ENCODE measurements at regions not wholly inside any gene's neighbourhood (a gene's known extent, or its start where the extent isn't known, plus 50 kb on each side); places are given as distances from the start of the nearest gene placed in this dataset.

GRCh38 chr5:5886812-5887486 is 464.5 kb downstream of the ICE1 start:
- no peak overlapping the region for H3K4me3 Mint-ChIP-seq
- peaks cover 30% of the 10 kb centered on the region for H3K27me3 Mint-ChIP-seq
- TF ChIP-seq CTCF (conservative IDR thresholded peaks at IDR 0.05), result peak; percentile 74
- DNase-seq (ENCODE audit: extremely low spot score, unreplicated experiment), result no peak
- H3K27ac Mint-ChIP-seq, result no peak overlapping the region
- no peaks in the 10 kb centered on the region for H3K36me3 Mint-ChIP-seq
- H3K4me1 Mint-ChIP-seq (ENCODE audit: unreplicated experiment), result peaks cover 7% of the 10 kb centered on the region
- no peaks in the 10 kb centered on the region for H3K9me3 Mint-ChIP-seq

DNA sequence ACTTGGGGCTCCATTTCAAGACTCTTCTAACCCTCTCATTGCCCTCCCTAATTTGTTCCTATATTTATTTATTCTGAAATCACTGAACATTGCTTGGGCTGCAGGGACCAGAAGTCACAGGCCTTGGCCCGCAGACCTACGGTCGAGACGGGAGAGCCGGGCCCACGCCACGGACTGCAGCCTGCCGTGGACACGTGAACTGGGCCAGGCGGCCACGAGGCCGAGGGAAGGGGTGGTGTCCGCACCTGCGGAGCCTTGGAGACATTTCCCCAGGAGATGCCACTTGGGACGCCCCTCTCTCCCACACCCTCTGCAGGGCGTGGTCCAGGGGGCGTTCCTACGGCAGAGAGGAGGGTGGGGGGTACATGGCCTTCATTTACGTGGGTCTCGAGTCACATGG is 463.9 kb downstream of the ICE1 start:
- H3K4me3 Mint-ChIP-seq, result no peak overlapping the region

DNA sequence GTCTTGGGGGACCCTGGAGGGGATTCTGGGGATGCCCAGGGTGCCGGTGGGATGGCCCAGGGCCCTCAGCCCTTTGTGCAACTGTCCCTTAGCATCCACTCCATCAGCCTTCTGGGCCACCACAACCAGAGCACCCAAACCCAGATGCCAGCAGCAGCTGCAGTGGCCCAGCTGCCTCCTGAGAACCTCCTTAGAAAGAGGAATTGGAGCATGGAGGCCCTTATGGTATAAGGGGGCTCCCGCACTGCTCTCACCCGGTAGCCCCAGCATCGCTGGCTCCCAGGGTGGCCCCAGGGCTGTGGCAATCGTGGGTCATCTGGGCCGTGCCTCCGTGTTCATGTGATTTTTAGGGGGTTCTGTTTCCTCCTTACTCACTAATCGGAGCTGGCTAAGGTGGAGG is 463.3 kb downstream of the ICE1 start:
- TF ChIP-seq CTCF (conservative IDR thresholded peaks at IDR 0.05), result no peak
- H3K27ac Mint-ChIP-seq, result no peak overlapping the region
- H3K4me1 Mint-ChIP-seq (ENCODE audit: unreplicated experiment), result peaks cover 7% of the 10 kb centered on the region
- no peaks in the 10 kb centered on the region for H3K36me3 Mint-ChIP-seq
- H3K27me3 Mint-ChIP-seq, result peaks cover 30% of the 10 kb centered on the region
- H3K4me3 Mint-ChIP-seq, result no peak overlapping the region
- no peaks in the 10 kb centered on the region for H3K9me3 Mint-ChIP-seq
- DNase-seq (ENCODE audit: extremely low spot score, unreplicated experiment), result no peak

More for the DNA sequence above, 463.9 kb downstream of the ICE1 start:
- Mint-ChIP-seq H3K4me1 (ENCODE audit: unreplicated experiment) (peaks cover 7% of the 10 kb centered on the region), H3K27me3 (peaks cover 30% of the 10 kb centered on the region), H3K9me3 (no peaks in the 10 kb centered on the region), H3K36me3 (no peaks in the 10 kb centered on the region), H3K27ac (no peak overlapping the region)
- DNase-seq (ENCODE audit: extremely low spot score, unreplicated experiment), result no peak
- TF ChIP-seq CTCF (conservative IDR thresholded peaks at IDR 0.05), result no peak

GRCh38 chr5:5884593-5884992 is 462.1 kb downstream of the ICE1 start:
- no peaks in the 10 kb centered on the region for H3K9me3 Mint-ChIP-seq
- peaks cover 30% of the 10 kb centered on the region for H3K27me3 Mint-ChIP-seq
- no peaks in the 10 kb centered on the region for H3K36me3 Mint-ChIP-seq
- TF ChIP-seq CTCF (conservative IDR thresholded peaks at IDR 0.05), result no peak
- H3K27ac Mint-ChIP-seq, result no peak overlapping the region
- peaks cover 7% of the 10 kb centered on the region for H3K4me1 Mint-ChIP-seq (ENCODE audit: unreplicated experiment)
- no peak overlapping the region for H3K4me3 Mint-ChIP-seq
- DNase-seq (ENCODE audit: extremely low spot score, unreplicated experiment), result no peak

GRCh38 chr5:5883562-5883961 is 461.1 kb downstream of the ICE1 start:
- Mint-ChIP-seq H3K4me3 (no peak overlapping the region), H3K27ac (no peak overlapping the region), H3K9me3 (no peaks in the 10 kb centered on the region), H3K4me1 (ENCODE audit: unreplicated experiment) (peaks cover 7% of the 10 kb centered on the region), H3K36me3 (no peaks in the 10 kb centered on the region), H3K27me3 (peaks cover 23% of the 10 kb centered on the region)
- no peak for TF ChIP-seq CTCF (conservative IDR thresholded peaks at IDR 0.05)
- DNase-seq (ENCODE audit: extremely low spot score, unreplicated experiment), result no peak
